Karpas-422 (cell line): ENCODE measurements at regions not wholly inside any gene's neighbourhood (a gene's known extent, or its start where the extent isn't known, plus 50 kb on each side); places are given as distances from the start of the nearest gene placed in this dataset.

Source experiments
- DNase-seq: peaks from one replicate; pipeline ENCODE4 v3.0.0-alpha.2; 2015
- H2AFZ ChIP-seq: fragments of 200-600 bp; sonication (generic); 2 replicates; pipeline ENCODE4 v1.6.1; 2014; ENCODE audit warnings: antibody characterized with exemption, low read length, mixed read lengths
- H3K27ac ChIP-seq: fragments of 200-600 bp; sonication (generic); 2 replicates; pipeline ENCODE4 v1.5.1; 2014; ENCODE audit warnings: mild to moderate bottlenecking, low read length, moderate library complexity
- H3K27me3 ChIP-seq: fragments of 200-600 bp; sonication (generic); 2 replicates; pipeline ENCODE4 v1.6.1; 2014; ENCODE audit warnings: low read length, mixed read lengths
- H3K36me3 ChIP-seq: fragments of 200-600 bp; sonication (generic); 2 replicates; pipeline ENCODE4 v1.6.1; 2014; ENCODE audit warnings: low read length, mixed read lengths; ENCODE audit not compliant: insufficient read depth
- H3K4me1 ChIP-seq: fragments of 200-600 bp; sonication (generic); 2 replicates; pipeline ENCODE4 v1.6.1; 2014; ENCODE audit warnings: mild to moderate bottlenecking, low read length, mixed read lengths
- H3K4me2 ChIP-seq: fragments of 200-600 bp; sonication (generic); 2 replicates; pipeline ENCODE4 v1.6.1; 2014; ENCODE audit warnings: low read length, low read depth, mild to moderate bottlenecking; ENCODE audit not compliant: poor library complexity, severe bottlenecking
- H3K4me3 ChIP-seq: fragments of 200-600 bp; sonication (generic); 2 replicates; pipeline ENCODE4 v1.5.1; 2014; ENCODE audit warnings: mild to moderate bottlenecking, antibody characterized with exemption, low read length, mixed read lengths
- H3K79me2 ChIP-seq: fragments of 200-600 bp; sonication (generic); 2 replicates; pipeline ENCODE4 v1.6.1; 2014; ENCODE audit warnings: mild to moderate bottlenecking, low read length, mixed read lengths
- H3K9ac ChIP-seq: fragments of 200-600 bp; sonication (generic); 2 replicates; pipeline ENCODE4 v1.6.0; 2014; ENCODE audit warnings: low read length
- H3K9me2 ChIP-seq: fragments of 200-600 bp; sonication (generic), shearing (Covaris generic); replicated peaks from 2 replicates; pipeline ENCODE4 v1.6.0; 2014; ENCODE audit warnings: mild to moderate bottlenecking, low read length, moderate library complexity; ENCODE audit not compliant: insufficient read depth
- H3K9me3 ChIP-seq: fragments of 300-700, 200-600 bp; sonication (generic); 2 replicates; pipeline ENCODE4 v1.6.1; 2014; ENCODE audit warnings: low read length, mixed read lengths
- H4K20me1 ChIP-seq: fragments of 200-600 bp; sonication (generic); 2 replicates; pipeline ENCODE4 v1.6.1; 2014; ENCODE audit warnings: mild to moderate bottlenecking, antibody characterized with exemption, low read length, low read depth; ENCODE audit not compliant: insufficient read depth

DNA sequence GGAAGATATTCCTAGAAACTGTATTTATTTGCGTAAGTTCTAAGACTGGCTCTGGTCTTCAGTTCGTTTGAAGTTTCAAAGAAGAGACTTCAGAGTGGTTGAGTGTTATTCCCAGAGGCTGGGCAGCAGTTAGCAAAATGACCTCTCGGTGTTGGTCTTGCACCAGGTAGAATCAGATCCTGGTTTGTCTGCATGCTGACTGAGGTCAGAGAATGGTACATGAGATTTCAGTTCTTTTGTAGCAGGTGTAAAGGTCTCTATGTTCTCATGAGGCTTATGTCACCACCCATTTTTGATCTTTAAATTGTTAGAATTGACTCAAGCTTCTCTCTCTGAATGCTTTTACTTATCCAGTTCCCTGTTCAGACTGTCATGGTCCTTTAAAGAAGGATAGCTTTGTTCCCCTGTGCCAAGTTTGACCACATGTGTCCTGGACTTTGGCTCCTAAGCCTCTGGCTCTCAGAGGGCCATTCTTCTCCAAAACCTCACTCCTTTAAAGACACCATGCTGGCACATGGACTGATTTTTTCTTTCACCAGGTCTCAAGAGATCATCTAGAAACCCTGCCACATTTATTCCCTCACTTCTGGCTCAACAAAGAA is 355.8 kb upstream of the BOD1L1 start:
- H3K27me3 ChIP-seq: no peaks in the 10 kb centered on the region
- no peak overlapping the region for H3K9ac ChIP-seq
- no peak overlapping the region for H2AFZ ChIP-seq
- H3K79me2 ChIP-seq: no peaks in the 10 kb centered on the region
- no peak overlapping the region for H3K27ac ChIP-seq
- no peaks in the 10 kb centered on the region for H4K20me1 ChIP-seq
- H3K4me2 ChIP-seq: no peak overlapping the region
- no peak overlapping the region for H3K4me3 ChIP-seq
- H3K36me3 ChIP-seq: no peaks in the 10 kb centered on the region
- no peak for DNase-seq
- no peaks in the 10 kb centered on the region for H3K9me2 ChIP-seq
- H3K9me3 ChIP-seq: no peaks in the 10 kb centered on the region
- no peaks in the 10 kb centered on the region for H3K4me1 ChIP-seq

- Histone ChIP-seq H3K27me3 (no peaks in the 10 kb centered on the region), H2AFZ (no peak overlapping the region), H3K9me3 (no peaks in the 10 kb centered on the region)
Measured at GRCh38 chr4:13984991-13985800, 357.7 kb upstream of the BOD1L1 start.

GRCh38 chr4:13985837-13986236 is 358.3 kb upstream of the BOD1L1 start:
- Histone ChIP-seq H4K20me1 (no peaks in the 10 kb centered on the region), H3K4me2 (no peak overlapping the region), H3K9ac (no peak overlapping the region), H3K27me3 (0 out of 2 replicates have a peak, but pooled peaks cover 2% of the 10 kb centered on the region), H3K4me3 (no peak overlapping the region), H2AFZ (no peak overlapping the region), H3K79me2 (no peaks in the 10 kb centered on the region), H3K9me3 (no peaks in the 10 kb centered on the region), H3K4me1 (no peaks in the 10 kb centered on the region), H3K27ac (no peak overlapping the region), H3K9me2 (no peaks in the 10 kb centered on the region), H3K36me3 (no peaks in the 10 kb centered on the region)
- no peak for DNase-seq

More at GRCh38 chr4:13984991-13985800, 357.7 kb upstream of the BOD1L1 start:
- no peak overlapping the region for H3K9ac ChIP-seq
- H3K36me3 ChIP-seq: no peaks in the 10 kb centered on the region
- no peak for DNase-seq
- H3K4me1 ChIP-seq: no peaks in the 10 kb centered on the region
- H3K79me2 ChIP-seq: no peaks in the 10 kb centered on the region
- H3K27ac ChIP-seq: no peak overlapping the region
- no peak overlapping the region for H3K4me3 ChIP-seq
- no peak overlapping the region for H3K4me2 ChIP-seq
- H4K20me1 ChIP-seq: no peaks in the 10 kb centered on the region
- H3K9me2 ChIP-seq: no peaks in the 10 kb centered on the region

- Histone ChIP-seq H3K27ac (no peak overlapping the region), H3K79me2 (no peaks in the 10 kb centered on the region), H3K4me3 (no peak overlapping the region), H3K4me2 (no peak overlapping the region), H3K4me1 (no peaks in the 10 kb centered on the region), H3K36me3 (no peaks in the 10 kb centered on the region), H3K9me3 (no peaks in the 10 kb centered on the region), H2AFZ (no peak overlapping the region), H3K9me2 (no peaks in the 10 kb centered on the region), H3K27me3 (0 out of 2 replicates have a peak, but pooled peaks cover 3% of the 10 kb centered on the region), H4K20me1 (no peaks in the 10 kb centered on the region), H3K9ac (no peak overlapping the region)
- no peak for DNase-seq
Measured at GRCh38 chr4:13986548-13986947, 359.0 kb upstream of the BOD1L1 start.

DNA sequence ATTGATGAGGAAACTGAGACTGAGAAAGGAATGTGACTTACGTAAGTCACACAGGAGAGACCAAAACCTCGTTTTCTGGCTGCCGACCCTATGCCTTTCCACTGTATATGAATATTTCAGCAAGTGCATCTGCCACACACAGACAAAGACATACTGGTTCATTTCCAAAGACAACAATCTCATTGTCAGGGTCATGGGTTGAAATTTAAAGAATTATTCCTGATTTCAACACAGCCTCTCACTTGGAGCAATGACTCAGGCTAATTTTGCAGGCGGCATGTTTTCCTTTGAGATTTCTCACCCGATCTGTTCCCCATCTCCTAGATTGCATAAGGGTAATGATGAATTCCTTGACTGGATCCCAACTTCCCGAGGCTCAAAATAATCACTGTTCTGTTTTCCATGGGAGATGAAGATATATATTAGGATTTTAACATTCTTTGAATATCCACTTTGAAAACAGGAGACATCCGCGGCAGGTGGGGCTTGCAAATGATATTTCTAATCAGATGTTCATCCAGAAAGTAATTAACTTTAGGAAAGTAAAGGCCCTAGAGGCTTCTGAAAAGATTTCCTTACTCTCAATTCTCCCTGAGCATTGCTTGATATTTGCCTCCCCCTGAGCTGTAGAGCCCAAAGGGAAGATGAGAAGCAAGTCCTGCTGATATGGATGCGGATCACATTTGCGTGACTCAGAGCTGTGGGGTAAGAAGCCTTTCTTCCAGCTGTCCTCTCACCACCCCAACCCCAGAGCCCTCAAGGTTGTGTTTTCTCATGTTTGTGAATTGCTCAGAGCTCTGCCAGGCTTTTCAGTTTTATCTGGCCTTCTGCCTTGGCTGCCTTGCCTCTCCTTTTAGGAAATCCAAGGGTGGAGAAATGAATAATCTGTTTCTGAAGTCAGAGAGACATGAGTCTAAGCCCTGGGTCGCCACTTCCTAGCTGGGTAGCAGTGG is 361.1 kb upstream of the BOD1L1 start:
- H3K27ac ChIP-seq: no peak overlapping the region
- H3K9me2 ChIP-seq: no peaks in the 10 kb centered on the region
- H2AFZ ChIP-seq: no peak overlapping the region
- no peaks in the 10 kb centered on the region for H3K9me3 ChIP-seq
- H3K4me1 ChIP-seq: no peaks in the 10 kb centered on the region
- no peak overlapping the region for H3K4me3 ChIP-seq
- H3K9ac ChIP-seq: no peak overlapping the region
- DNase-seq: no peak
- H4K20me1 ChIP-seq: no peaks in the 10 kb centered on the region
- H3K4me2 ChIP-seq: no peak overlapping the region
- H3K27me3 ChIP-seq: 0 out of 2 replicates have a peak, but pooled peaks cover 3% of the 10 kb centered on the region
- H3K79me2 ChIP-seq: no peaks in the 10 kb centered on the region
- no peaks in the 10 kb centered on the region for H3K36me3 ChIP-seq

DNA sequence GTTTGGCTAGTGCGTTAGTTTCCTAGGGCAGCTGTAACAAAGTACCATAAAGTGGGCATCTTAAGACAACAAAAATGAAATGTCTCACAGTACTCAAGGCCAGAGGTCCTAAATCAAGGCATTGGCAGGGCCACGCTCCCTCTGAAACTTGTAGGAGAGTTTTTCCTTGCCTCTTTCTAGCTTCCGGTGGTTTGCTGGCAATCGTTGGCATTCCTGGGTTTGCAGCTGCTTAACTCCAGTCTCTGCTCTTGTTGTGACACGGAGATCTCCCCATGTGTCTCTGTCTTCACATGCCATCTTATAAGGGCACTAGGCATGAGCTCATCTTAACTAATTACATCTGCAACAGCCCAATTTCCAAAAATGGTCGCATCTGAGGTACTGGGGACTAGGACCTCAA is 362.0 kb upstream of the BOD1L1 start:
- Histone ChIP-seq H3K4me1 (no peaks in the 10 kb centered on the region), H3K27ac (no peak overlapping the region), H3K9ac (no peak overlapping the region), H3K4me3 (no peak overlapping the region), H3K4me2 (no peak overlapping the region), H3K36me3 (no peaks in the 10 kb centered on the region), H3K79me2 (no peaks in the 10 kb centered on the region), H4K20me1 (no peaks in the 10 kb centered on the region), H2AFZ (no peak overlapping the region), H3K27me3 (0 out of 2 replicates have a peak, but pooled peaks cover 3% of the 10 kb centered on the region), H3K9me3 (no peaks in the 10 kb centered on the region), H3K9me2 (no peaks in the 10 kb centered on the region)
- no peak for DNase-seq

GRCh38 chr4:13990596-13991589 is 363.4 kb upstream of the BOD1L1 start:
- Histone ChIP-seq H3K9me3 (no peaks in the 10 kb centered on the region), H4K20me1 (no peaks in the 10 kb centered on the region), H2AFZ (no peak overlapping the region), H3K4me2 (no peak overlapping the region), H3K27ac (no peak overlapping the region), H3K9ac (no peak overlapping the region), H3K27me3 (0 out of 2 replicates have a peak, but pooled peaks cover 3% of the 10 kb centered on the region), H3K9me2 (no peaks in the 10 kb centered on the region), H3K4me3 (no peak overlapping the region), H3K4me1 (no peaks in the 10 kb centered on the region), H3K79me2 (no peaks in the 10 kb centered on the region), H3K36me3 (no peaks in the 10 kb centered on the region)
- DNase-seq: no peak
